Hematopoietic multipotent progenitor cell treated with erythropoietin and hydrocortisone succinate and interleukin-3 and kit ligand, for 6 days (in vitro differentiated cells): ENCODE measurements at regions not wholly inside any gene's neighbourhood (a gene's known extent, or its start where the extent isn't known, plus 50 kb on each side); places are given as distances from the start of the nearest gene placed in this dataset.
"Not testable (repeated sequence)": the region's sequence is repeated elsewhere in the genome, so short reads cannot be mapped to it uniquely, and the experiment has no call there.

ENCODE experiments used
- DNase-seq: peaks from one replicate; pipeline ENCODE4 v3.0.0-alpha.2; 2015

DNA sequence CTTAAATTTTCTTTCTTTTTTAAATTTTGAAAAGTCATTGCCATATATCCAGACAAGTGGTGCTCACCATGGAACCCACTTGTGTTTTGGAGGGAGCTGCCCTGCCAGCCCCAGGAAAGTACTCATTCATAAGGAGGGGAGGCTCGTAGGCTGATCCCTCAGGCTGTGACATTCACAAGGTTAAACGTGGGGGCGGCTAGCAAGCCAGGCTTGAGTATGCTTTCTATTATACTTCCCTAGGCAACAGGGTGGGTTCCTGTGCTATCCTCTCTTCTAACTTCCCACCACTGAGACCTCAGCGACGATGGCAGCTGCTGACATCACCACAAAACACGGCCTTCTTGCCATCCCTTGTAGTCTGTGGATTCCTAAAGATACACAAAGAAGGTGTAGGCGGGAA lies 160.5 kb upstream of the C2CD4B start:
- no peak for DNase-seq

DNA sequence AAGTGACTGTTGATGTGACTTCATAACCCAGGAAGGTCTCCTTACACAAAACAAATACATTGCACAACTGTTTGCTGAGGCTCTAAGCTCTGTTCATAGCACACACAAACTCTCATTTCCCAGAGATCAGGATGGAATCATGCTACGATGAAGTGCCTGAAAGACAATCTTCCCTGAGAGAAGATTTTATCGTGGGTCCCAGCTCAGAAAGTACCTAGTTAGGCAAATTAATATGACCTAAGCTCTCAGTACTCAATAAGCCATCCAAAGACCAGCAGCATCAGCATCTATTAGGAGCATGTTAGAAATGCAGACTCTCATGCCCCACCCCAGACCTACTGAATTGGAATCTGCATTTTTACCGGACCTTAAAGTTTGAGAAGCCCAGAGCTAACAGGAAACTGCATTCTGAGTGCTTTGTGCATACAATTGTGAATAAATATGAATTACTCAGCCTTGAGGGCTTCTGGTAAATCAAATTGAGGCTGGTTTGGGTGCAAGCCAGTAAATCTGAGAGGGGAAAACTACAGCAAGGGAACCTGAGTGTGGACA lies 161.5 kb upstream of the C2CD4B start:
- DNase-seq = no peak

DNA sequence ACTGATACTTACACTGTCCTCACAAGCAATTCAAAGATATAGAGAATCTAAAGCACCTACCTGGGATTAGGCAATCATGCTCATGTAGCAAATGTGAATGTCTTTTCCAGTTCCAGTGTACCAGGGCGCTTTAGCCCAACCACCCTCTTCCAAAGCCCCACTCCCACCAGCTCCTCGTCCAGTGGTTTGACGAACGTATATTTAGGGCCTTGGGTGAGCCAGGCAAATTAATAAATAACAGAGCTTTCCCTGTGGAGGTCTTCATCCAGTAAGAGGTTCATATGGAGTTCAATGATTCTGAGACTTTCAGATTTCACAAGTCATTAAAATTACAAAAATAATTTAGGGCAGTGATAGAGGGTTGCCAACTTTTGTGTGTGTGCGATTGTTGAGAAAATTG lies 162.3 kb upstream of the C2CD4B start:
- DNase-seq = no peak

DNA sequence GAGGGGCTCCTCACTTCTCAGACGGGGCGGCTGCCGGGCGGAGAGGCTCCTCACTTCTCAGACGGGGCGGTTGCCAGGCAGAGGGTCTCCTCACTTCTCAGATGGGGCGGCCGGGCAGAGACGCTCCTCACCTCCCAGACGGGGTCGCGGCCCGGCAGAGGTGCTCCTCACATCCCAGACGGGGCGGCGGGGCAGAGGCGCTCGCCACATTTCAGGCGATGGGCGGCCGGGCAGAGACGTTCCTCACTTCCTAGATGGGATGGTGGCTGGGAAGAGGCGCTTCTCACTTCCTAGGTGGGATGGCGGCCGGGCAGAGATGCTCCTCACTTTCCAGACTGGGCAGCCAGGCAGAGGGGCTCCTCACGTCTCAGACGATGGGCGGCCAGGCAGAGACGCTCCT lies 167.4 kb upstream of the C2CD4B start:
- DNase-seq = not testable (repeated sequence)

DNA sequence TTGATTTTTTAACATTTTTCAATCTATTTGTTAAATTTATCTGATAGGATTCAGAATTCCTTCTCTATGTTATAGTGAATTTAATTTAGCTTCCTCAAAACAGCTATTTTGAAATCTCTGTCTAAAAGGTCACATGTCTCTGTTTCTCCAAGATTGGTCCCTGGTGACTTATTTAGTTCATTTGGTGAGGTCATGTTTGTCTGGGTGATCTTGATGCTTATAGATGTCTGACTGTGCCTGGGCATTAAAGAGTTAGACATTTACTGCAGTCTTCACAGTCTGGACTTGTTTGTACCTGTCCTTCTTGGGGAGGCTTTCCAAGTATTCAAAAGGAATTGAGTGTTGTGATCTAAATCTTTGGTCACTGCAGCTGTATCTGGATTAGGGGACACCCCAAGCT lies 169.5 kb upstream of the C2CD4B start:
- DNase-seq = no peak

DNA sequence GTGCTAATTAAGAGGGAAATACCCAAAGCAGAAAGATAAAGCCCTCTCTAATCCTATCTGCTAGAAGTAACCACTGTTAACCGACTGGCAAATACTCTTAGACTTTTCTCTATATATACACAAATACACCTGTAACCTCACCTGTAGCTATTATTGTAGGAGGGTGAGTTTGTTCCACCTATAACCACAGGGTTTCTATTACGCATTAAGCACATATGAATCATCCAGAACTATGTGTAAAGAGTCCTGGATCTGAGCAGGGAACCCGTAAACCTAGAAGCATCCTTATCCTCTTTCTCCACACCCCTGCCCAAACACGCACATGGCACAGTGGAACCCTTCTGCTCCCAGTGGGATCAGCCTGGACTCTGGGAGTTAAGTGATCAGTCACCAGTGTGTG lies 172.8 kb upstream of the C2CD4B start:
- no peak for DNase-seq

DNA sequence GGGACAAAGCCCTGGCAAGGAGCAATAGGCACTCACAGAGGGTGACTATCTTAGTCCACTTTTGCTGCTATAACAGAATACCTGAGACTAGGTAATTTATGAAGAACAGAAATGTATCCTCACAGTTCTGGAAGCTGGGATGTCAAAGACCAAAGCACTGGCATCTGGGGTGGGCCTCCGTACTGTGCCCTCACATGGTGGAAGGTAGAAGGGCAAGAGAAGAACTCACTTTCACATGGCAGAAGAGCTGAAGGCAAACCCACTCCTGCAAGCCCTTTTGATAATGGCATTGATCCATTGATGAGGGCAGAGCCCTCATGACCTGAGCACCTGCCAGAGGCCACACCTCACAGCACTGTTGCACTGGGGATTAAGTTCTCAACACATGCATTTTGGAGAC lies 173.4 kb upstream of the C2CD4B start:
- no peak for DNase-seq

DNA sequence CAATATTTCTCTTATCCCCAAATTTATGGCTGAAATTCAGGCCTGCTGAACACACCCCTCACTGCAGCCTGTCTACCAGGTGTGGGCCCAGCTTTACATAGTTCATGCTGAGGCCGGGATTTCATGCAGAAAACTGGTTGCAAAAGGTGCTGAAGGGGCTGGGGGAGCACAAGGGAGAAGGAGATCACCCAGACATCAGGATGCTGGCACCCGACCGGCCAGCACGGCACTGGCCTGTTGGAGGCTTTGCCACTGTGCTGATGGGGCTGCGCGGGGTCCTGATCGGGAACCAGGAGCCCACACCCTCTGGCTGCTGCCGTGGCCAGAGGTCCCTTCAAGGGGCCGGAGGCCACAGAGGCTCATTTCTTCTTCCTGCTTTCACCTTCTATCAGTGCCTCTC lies 177.9 kb upstream of the C2CD4B start:
- no peak for DNase-seq

DNA sequence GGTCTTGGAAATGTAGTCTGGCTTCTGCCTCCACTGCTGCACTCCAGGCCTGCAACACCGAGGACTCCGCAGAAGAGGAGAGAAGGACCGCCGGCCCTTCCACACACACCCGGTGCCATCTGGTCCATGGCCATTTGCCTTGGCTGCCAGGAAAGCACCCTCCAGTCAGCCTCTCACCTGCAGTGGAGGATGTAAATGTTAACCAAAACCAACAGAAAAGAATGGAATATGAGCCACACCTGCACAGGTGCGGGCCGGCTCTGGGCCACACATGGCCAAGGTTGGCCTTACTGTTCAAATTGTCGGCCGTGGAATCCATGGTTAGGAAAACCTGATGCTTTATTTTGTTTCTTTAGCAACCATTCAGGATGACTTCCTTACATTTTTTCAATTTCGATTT lies 178.3 kb upstream of the C2CD4B start:
- no peak for DNase-seq

DNA sequence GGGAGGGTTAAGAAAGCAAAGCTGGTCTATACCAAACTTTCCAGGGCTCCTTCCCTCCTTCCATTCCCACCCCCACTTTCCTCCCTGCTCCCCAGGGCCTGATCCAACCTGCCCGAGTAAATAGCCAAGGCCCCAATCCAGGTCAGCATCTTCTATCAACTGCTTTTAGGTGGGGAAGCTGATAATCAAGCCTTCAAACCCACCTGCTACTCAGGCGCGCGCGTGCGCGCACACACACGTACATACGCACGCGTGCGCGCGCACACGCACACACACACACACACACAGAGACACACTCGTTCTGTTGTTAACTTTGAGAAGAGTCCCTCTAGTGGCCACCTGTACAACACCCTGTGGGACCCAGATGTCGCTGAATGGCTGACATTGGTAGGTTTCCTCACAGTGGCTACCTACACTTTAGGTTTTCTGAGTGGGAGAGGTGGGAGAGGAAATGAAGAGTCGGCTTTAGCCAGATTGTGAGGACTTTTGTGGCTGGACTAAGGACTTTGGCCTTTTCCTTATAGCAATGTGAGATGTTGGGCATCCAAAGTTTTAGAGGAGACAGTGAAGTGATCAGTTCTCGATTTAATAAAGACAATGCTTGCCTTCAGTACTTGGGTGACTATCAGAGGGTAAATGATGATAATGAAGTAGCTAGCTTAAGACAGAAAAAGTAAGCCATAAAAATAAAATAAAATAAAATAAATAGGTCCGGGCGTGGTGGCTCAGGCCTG lies 179.9 kb upstream of the C2CD4B start:
- DNase-seq = peak; percentile 91

DNA sequence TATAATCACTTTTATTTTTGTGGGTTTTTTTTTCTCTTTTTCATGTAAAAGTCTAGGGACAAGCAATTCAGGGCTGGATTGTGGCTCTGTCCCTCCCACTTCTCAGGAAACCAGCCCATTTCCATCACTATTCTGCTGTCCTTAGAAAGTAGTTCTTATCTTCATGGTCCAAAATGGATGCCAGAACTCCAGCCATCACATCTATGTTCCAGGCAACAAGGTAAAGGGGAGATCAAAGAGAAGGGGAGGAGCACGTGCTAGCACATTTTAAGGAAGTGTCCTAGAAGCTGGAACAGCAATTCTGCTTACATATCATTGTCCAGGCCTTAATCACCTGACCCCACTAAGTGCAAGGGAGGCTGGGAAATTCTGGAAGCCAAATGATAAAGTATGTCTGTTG lies 181.1 kb upstream of the C2CD4B start:
- DNase-seq = no peak

DNA sequence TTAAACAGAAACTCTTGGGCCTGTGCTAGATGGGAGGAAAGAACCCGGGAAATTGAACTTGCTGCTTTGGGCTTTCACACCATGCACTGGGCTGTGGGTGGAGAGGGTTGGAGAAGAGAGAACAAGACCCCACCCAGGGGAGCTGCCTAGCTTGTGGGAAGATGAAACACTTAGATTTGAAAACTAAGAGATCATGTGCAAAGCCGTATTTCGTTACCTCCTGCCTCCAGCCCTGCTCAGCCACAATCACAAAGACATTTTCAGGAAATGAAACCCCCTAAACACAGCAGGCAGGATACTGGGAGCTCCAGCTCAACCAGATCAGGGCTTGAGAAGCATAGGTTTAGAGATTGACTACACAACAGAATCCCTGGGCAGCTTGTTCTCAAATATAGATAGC lies 183.0 kb upstream of the C2CD4B start:
- peak; percentile 44 for DNase-seq

DNA sequence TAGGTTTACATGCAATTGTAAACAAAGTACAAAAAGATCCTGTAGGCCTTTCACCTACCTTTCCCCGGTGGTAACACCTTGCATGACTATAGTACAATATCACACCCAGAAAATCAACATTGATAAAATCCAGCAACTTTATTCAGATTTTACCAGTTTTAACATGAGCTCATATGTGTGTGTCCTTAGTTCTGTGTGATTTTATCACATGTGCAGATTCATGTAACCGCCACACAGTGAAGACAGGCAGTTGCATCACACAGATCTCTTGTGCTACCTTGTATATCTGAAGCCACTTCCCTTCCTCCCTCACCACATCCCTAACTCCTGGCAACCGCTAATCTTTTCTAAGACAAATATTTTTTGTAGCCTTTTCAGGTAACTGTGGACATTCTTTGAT lies 183.5 kb upstream of the C2CD4B start:
- peak; percentile 59 for DNase-seq

DNA sequence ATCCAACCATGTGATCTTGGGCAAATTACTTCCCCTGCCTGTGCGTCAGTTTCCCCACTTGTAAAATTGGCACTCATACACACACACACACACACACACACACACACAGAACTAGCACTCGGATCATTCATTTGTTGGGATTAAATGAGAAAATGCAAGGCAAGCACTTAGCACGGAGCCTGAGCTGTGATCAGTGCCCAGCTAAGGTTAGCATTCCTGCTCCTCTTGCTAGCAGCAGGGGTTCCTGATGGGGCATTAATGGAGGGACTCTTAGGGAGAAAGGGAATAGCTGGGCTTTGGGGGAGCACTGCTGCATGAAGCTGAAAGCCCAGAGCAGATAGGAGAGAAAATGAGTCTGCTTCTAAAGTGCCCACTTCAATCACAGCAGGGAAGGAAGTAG lies 187.7 kb upstream of the C2CD4B start:
- DNase-seq = no peak

DNA sequence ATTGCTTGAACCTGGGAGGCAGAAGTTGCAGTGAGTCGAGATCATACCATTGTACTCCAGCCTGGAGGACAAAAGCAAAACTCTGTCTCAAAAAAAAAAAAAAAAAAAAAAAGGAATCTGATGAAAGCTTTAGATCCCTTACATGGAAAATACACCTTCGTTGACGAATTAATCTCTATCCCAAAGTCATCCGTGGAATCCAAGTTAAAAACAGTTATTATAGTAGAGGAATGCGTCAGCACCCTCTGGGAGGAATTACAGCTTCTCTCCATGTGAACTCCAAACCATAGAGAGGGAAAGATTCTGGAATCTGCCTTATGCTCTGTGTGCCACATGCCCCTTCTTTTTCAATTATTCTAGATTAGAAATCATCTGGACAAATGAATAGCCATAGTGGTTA lies 192.3 kb upstream of the C2CD4B start:
- no peak for DNase-seq

DNA sequence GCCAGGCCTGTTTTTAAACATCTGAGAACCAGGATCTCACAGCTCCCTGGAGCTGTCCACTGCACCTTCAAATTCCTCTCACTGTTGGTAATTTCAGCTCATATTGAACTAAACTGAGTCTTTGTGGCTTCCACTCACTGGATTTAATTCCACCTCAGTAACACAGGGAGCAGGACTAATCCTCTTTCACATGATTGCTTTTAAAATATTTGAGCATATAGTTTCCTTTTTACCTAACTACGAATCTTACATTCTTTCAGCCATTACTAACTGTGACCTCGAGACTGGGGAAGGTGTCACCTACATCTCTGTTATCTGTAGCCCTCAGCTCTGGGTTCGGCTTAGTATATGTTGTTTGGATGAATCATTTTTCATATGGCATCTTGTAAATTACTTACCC lies 194.3 kb upstream of the C2CD4B start:
- no peak for DNase-seq

DNA sequence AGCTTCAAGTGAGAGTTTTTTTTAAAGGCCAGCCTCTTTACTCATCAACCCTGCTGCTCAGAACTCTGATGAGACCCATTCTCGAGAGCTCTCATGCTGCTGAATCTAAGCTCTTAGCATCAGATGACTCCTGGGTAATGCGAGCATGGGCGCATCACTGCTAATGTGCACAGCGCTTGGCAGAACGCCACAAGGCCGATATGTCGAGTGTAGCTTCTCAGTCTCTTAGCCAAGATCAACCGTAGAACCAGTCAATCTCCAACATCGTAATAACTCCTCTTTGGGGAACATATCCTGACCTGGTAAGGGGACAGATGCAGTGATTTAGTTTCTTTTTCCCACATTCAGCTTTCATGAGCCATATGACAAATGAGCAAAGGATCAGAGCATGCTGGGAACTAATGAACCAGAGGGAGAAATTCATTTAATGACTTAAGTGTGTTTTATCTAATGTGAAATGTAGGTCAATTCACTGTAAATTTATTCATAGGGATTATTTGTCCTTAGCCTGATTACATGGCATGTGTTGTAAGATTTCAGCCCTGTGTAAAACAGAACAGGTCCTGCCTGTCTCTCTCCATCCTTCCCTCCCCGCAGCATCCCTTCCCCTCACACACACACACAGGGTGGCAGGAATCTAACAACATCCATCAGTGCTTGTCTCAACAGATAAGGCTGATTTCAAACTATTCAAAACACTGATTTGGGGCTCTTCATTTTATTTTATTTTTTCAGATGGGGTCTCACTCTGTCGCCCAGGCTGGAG lies 195.4 kb upstream of the C2CD4B start:
- no peak for DNase-seq

DNA sequence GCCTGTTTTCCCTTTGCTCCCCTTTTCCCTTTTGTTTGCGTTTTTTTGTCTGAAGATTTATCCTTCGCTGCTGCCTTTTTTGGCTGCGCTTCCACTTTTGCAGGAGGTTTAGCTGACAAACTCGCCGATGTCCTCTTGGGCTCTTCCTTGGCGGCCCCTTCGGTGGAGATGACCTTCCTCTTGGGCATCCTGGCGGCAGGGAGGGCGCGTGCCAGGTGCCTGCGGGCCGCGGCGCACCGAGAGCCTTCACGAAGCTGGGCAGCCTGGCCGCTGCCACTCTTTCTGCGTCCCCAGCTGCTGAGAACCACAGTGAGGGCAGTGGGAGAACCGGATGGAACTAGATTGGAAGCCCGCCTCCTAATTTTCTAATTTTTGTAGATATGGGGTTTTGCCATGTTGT lies 197.1 kb upstream of the C2CD4B start:
- DNase-seq = no peak

DNA sequence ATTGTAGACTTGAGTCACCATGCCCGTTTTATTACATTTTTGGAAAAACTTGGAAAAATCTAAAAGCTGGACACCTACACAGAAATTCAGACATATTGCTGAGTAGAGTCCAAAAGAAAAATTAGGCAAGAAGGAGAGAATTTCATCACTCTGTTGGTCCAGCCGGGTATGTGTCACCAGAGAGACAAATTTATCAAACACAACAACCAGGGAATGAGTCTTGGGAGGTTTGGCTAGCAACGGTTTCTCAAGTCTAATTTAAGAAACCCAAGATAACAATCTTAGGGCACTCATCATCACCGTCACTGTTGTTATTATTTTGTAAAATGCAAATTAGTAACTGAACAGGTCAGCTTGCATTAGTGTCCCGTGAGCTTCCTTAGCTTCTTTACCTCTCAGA lies 197.5 kb upstream of the C2CD4B start:
- no peak for DNase-seq

DNA sequence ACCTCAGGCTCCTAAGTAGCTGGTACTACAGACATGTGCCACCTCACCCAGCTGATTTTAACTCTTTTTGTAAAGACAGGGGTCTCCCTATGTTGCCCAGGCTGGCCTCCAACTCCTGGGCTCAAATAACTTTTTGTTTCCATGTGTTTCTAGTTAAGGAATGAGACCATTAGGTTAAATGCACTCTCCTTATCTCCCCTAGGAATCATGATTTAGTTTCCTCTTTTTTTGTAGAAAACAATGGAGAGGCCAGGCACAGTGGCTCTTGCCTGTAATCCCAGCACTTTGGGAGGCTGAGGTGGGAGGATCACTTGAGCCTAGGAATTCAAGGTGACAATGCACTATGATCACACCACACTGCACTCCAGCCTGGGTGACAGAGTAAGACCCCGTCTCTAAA lies 198.8 kb upstream of the C2CD4B start:
- DNase-seq = no peak

DNA sequence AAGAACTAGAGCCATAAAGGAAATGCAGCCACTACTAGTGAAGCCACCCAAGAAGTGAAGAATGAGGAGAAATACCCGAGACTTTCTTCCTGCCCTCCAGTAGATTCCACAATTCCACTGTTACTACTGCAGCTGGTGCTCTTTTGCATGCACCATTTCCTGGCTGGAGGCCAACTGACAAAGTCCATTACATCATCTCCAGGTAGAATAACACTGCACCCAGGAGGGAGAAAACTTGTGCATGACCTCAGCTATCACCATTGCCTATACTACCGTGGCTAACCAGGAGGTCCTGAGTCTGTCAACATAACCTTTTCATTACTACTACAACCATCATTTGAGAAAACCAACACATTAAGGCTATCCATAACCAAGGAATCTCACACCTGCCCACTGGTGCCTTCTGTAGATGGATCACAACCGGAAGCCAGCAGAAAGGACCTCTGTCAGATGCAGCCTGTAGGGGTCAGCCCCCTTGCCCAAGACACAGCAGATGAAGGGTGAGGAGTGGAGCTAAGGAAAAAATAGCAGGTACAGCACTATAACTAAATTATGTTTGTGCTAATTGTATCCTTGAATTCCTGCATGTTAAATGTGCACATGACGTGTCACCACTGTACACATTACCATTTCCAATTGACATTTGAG lies 200.8 kb upstream of the C2CD4B start:
- DNase-seq = no peak

DNA sequence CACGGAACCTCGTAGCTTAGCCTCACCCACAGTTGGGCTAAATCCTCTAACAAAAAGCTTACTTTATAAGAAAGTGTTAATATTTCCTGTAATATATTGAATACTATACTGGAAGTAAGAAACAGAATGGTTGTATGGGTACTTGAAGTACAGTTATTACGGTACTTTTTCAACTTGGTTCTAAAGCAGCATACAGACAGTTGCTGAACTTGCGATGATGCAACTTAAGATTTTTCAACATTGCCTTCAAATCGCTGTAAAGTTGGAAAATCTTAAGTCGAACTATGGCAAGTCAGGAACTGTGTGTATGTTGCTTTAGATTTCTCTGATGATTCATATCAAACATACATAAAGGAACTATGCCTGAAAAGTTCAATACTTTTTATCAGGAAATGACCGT lies 204.4 kb upstream of the C2CD4B start:
- DNase-seq = no peak

DNA sequence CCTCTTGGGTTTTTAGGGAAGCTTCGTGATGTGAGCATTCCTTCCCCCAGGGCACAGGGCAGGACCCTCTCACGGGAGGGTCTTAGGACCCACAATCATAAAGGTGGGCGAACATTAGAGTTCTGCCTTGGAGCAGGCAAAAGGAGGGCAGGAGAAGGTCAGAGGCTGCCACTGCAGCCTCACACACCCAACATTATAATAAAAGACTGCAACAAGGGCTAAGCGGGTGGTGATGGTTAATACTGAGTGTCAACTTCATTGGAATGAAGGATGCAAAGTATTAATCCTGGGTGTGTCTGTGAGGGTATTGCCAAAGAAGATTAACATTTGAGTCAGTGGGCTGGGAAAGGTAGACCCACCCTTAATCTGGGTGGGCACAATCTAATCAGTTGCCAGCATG lies 206.6 kb upstream of the C2CD4B start:
- DNase-seq = not testable (repeated sequence)
